Stimulated activated CD4-positive, alpha-beta T cell treated with anti-CD3 and anti-CD28 coated beads, Interleukin-4, amount 100 ng/mL, for 1 hour (primary cell): ENCODE measurements at regions not wholly inside any gene's neighbourhood (a gene's known extent, or its start where the extent isn't known, plus 50 kb on each side); places are given as distances from the start of the nearest gene placed in this dataset.
A peak's percentile ranks its signal among the peaks of the same experiment; 100 is the strongest.

Source experiments
- DNase-seq: peaks from one replicate; pipeline ENCODE4 v3.0.0-alpha.2; 2020

- DNase-seq = no peak
Measured at GRCh38 chr6:4313044-4313686, 177.8 kb upstream of the ECI2 start.

GRCh38 chr6:4311976-4312860 is 176.8 kb upstream of the ECI2 start:
- no peak for DNase-seq

GRCh38 chr6:4309540-4309939 is 174.2 kb upstream of the ECI2 start:
- no peak for DNase-seq

GRCh38 chr6:4308364-4308763 is 173.0 kb upstream of the ECI2 start:
- DNase-seq = no peak

- DNase-seq = no peak
Measured at GRCh38 chr6:4304927-4305455, 169.6 kb upstream of the ECI2 start.

- no peak for DNase-seq
Measured at GRCh38 chr6:4303638-4304037, 168.3 kb upstream of the ECI2 start.

GRCh38 chr6:4302524-4302923 is 167.1 kb upstream of the ECI2 start:
- DNase-seq = no peak

- DNase-seq = no peak
Measured at GRCh38 chr6:4301871-4302270, 166.5 kb upstream of the ECI2 start.

GRCh38 chr6:4300917-4301316 is 165.5 kb upstream of the ECI2 start:
- DNase-seq = no peak

- no peak for DNase-seq
Measured at GRCh38 chr6:4299476-4299875, 164.1 kb upstream of the ECI2 start.

GRCh38 chr6:4297348-4297747 is 162.0 kb upstream of the ECI2 start:
- no peak for DNase-seq

GRCh38 chr6:4296552-4296951 is 161.2 kb upstream of the ECI2 start:
- no peak for DNase-seq

GRCh38 chr6:4295783-4296155 is 160.4 kb upstream of the ECI2 start:
- no peak for DNase-seq

GRCh38 chr6:4295058-4295782 is 159.8 kb upstream of the ECI2 start:
- DNase-seq = no peak

GRCh38 chr6:4294636-4295035 is 159.3 kb upstream of the ECI2 start:
- DNase-seq = no peak

GRCh38 chr6:4291453-4292403 is 156.4 kb upstream of the ECI2 start:
- no peak for DNase-seq

GRCh38 chr6:4289770-4290320 is 154.5 kb upstream of the ECI2 start:
- no peak for DNase-seq

GRCh38 chr6:4287811-4288244 is 152.5 kb upstream of the ECI2 start:
- no peak for DNase-seq

- no peak for DNase-seq
Measured at GRCh38 chr6:4287372-4287771, 152.0 kb upstream of the ECI2 start.

- no peak for DNase-seq
Measured at GRCh38 chr6:4282926-4283325, 147.6 kb upstream of the ECI2 start.

GRCh38 chr6:4281341-4282293 is 146.2 kb upstream of the ECI2 start:
- peak; percentile 24 for DNase-seq
